SU-DHL-6 (cell line): ENCODE measurements at regions not wholly inside any gene's neighbourhood (a gene's known extent, or its start where the extent isn't known, plus 50 kb on each side); places are given as distances from the start of the nearest gene placed in this dataset.

Experiments used
- H2AFZ ChIP-seq: fragments of 200-600 bp; sonication (generic); 2 replicates; pipeline ENCODE4 v1.6.1; 2014; ENCODE audit warnings: low read depth, mild to moderate bottlenecking, moderate library complexity, mixed read lengths, antibody characterized with exemption, low read length; ENCODE audit not compliant: severe bottlenecking
- H3F3A ChIP-seq: fragments of 200-600 bp; shearing (Covaris generic); 2 replicates; pipeline ENCODE4 v1.6.0; 2016; ENCODE audit warnings: antibody characterized with exemption, mild to moderate bottlenecking; ENCODE audit not compliant: insufficient read depth
- H3K27ac ChIP-seq: fragments of 200-600 bp; sonication (generic); 2 replicates; pipeline ENCODE4 v1.5.1; 2016; ENCODE audit warnings: low read depth, mild to moderate bottlenecking, low read length, moderate library complexity, mixed read lengths
- H3K27me3 ChIP-seq: fragments of 200-600 bp; sonication (generic), shearing (Covaris generic); 2 replicates; pipeline ENCODE4 v1.6.0; 2014; ENCODE audit warnings: mild to moderate bottlenecking, low read length
- H3K36me3 ChIP-seq: fragments of 200-600 bp; sonication (generic); 2 replicates; pipeline ENCODE4 v1.6.1; 2014; ENCODE audit warnings: mild to moderate bottlenecking, low read length, mixed read lengths
- H3K4me2 ChIP-seq: fragments of 300-600, 200-600 bp; shearing (Covaris generic), sonication (generic); 2 replicates; pipeline ENCODE4 v1.6.0; 2014; ENCODE audit warnings: low read length, low read depth, mild to moderate bottlenecking; ENCODE audit not compliant: poor library complexity, severe bottlenecking
- H3K4me3 ChIP-seq: fragments of 200-600 bp; sonication (generic); 2 replicates; pipeline ENCODE4 v1.5.1; 2014; ENCODE audit warnings: antibody characterized with exemption, low read length, mild to moderate bottlenecking, mixed read lengths; ENCODE audit not compliant: insufficient read depth, poor library complexity, severe bottlenecking
- H3K79me2 ChIP-seq: fragments of 200-600 bp; sonication (generic); 2 replicates; pipeline ENCODE4 v1.6.1; 2014; ENCODE audit warnings: mild to moderate bottlenecking, low read length, moderate library complexity; ENCODE audit not compliant: insufficient read depth
- H3K9ac ChIP-seq: fragments of 200-600 bp; sonication (generic); 2 replicates; pipeline ENCODE4 v1.7.0; 2014; ENCODE audit warnings: mild to moderate bottlenecking, low read length
- H3K9me2 ChIP-seq: fragments of 200-600 bp; sonication (generic); replicated peaks from 2 replicates; pipeline ENCODE4 v1.6.1; 2014; ENCODE audit warnings: low read length; ENCODE audit not compliant: insufficient read depth
- H3K9me3 ChIP-seq: fragments of 200-600 bp; sonication (generic); 2 replicates; pipeline ENCODE4 v1.6.1; 2014; ENCODE audit warnings: low read length, mixed read lengths; ENCODE audit not compliant: insufficient read depth
- H4K20me1 ChIP-seq: fragments of 200-600 bp; sonication (generic); 2 replicates; pipeline ENCODE4 v1.6.1; 2014; ENCODE audit warnings: low read depth, mild to moderate bottlenecking, antibody characterized with exemption, low read length, moderate library complexity, mixed read lengths
- CTCF ChIP-seq: fragments of 200-600 bp; sonication (generic); IDR thresholded peaks from one replicate; pipeline ENCODE4 v1.5.1; 2017; ENCODE audit warnings: antibody characterized with exemption, mild to moderate bottlenecking, low read length, moderate library complexity; ENCODE audit not compliant: insufficient read depth, poor library complexity, severe bottlenecking
- EZH2phosphoT487 ChIP-seq: fragments of 200-600 bp; sonication (generic), shearing (Covaris generic); conservative IDR thresholded peaks from 2 replicates; pipeline ENCODE4 v1.6.1; 2018; ENCODE audit warnings: mild to moderate bottlenecking, antibody characterized with exemption, low read length, moderate library complexity, mixed read lengths

GRCh38 chr13:99870541-99870940 lies 101.0 kb downstream of the ZIC5 start:
- TF ChIP-seq EZH2phosphoT487 = no peak
- TF ChIP-seq CTCF = no peak
- H3K4me2 ChIP-seq = no peak overlapping the region
- H3K9me2 ChIP-seq = no peaks in the 10 kb centered on the region
- no peaks in the 10 kb centered on the region for H3K27me3 ChIP-seq
- H3F3A ChIP-seq = no peaks in the 10 kb centered on the region
- H3K27ac ChIP-seq = no peak overlapping the region
- no peaks in the 10 kb centered on the region for H3K79me2 ChIP-seq
- no peaks in the 10 kb centered on the region for H4K20me1 ChIP-seq
- H3K36me3 ChIP-seq = peaks cover 4% of the 10 kb centered on the region; the same call in 1 of the 2 replicates
- H2AFZ ChIP-seq = no peak overlapping the region
- H3K9me3 ChIP-seq = no peaks in the 10 kb centered on the region
- H3K9ac ChIP-seq = no peak overlapping the region
- H3K4me3 ChIP-seq = no peak overlapping the region

GRCh38 chr13:99869830-99870229 lies 101.7 kb downstream of the ZIC5 start:
- no peak overlapping the region for H3K4me2 ChIP-seq
- no peaks in the 10 kb centered on the region for H3K27me3 ChIP-seq
- no peaks in the 10 kb centered on the region for H4K20me1 ChIP-seq
- peaks cover 4% of the 10 kb centered on the region; the same call in 1 of the 2 replicates for H3K36me3 ChIP-seq
- H2AFZ ChIP-seq = no peak overlapping the region
- no peaks in the 10 kb centered on the region for H3F3A ChIP-seq
- H3K9ac ChIP-seq = no peak overlapping the region
- no peaks in the 10 kb centered on the region for H3K9me2 ChIP-seq
- TF ChIP-seq EZH2phosphoT487 (no peak), CTCF (no peak)
- H3K79me2 ChIP-seq = no peaks in the 10 kb centered on the region
- H3K4me3 ChIP-seq = no peak overlapping the region
- no peaks in the 10 kb centered on the region for H3K9me3 ChIP-seq
- H3K27ac ChIP-seq = no peak overlapping the region

GRCh38 chr13:99868767-99869166 lies 102.8 kb downstream of the ZIC5 start:
- Histone ChIP-seq H3K9me2 (no peaks in the 10 kb centered on the region), H3K79me2 (no peaks in the 10 kb centered on the region), H3K4me3 (no peak overlapping the region), H3K27ac (no peak overlapping the region), H3K4me2 (no peak overlapping the region), H3F3A (no peaks in the 10 kb centered on the region), H3K36me3 (no peaks in the 10 kb centered on the region), H3K27me3 (no peaks in the 10 kb centered on the region), H3K9me3 (no peaks in the 10 kb centered on the region), H4K20me1 (no peaks in the 10 kb centered on the region), H2AFZ (no peak overlapping the region), H3K9ac (no peak overlapping the region)
- no peak for TF ChIP-seq EZH2phosphoT487
- TF ChIP-seq CTCF = no peak
